ENCODE measurements at regions not wholly inside any gene's neighbourhood (a gene's known extent, or its start where the extent isn't known, plus 50 kb on each side); places are given as distances from the start of the nearest gene placed in this dataset.

DNA sequence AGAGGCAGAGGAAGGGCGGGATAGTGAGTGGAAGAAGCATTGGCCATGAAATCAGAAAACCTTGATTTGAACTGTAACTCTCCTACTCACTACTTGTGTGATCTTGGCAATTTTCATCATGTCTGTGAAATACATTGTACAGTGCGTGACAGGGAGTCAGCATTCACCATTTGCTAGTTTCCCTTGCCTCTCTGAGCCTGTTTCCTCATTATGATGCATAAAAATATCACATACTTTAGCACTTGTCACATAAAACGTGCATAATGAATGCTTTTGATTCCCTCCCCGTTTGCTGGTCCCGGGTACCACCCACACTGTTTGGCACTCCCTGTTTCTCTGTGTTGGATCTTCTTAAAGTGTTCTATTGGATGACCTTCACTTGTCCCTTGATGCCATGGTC, 101.1 kb upstream of the FRMD6 start:
- no peak for DNase-seq

DNA sequence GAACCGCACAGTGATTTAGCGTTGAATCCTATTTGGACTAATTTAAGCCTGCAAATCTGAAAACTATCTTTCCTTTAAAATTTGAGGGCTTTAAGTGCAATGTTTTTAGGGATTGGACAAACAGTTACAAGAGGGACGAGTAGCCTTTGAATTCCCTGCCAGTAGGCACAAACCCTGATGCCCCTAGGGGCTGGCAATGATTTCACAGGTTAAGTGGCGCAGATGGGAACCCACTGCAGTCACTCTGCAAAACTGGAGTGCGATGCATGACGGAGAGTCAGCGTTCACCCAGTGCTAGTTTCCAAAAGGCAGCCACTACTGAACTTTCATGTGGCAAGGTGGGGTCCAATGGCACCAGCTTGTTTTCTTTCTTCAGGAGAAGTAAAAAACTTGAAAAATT, 99.4 kb upstream of the FRMD6 start:
- no peak for DNase-seq

DNA sequence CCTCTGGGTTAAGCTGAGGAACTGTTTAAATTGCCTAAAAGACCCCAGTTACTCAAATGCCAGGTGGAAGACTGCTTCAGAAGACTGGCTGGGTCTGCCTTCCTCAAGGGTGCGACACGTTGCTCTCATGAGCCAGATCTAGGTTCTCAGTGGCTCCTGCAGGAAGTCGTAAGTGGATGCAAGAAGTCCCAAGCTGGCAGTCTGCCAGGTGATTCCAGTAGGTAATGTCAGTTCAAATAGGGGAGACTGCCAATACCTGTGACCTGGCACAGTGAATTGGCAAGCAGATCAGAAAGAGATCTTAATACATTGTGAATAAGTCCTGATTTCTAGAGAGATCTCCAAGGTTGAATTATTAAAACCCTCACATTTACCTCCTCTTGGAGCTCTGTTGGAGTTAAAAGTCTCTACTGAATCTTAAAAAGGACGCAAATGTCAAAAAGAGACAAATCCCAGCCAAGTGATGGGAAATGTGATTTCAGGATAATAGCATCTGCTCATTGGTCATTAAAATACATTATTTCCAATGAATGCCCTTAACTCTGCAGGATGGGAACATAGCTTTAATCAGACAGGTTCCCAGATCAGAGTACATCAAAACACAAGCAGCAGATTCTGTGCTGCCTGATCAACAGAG, 98.8 kb upstream of the FRMD6 start:
- DNase-seq, result no peak

DNA sequence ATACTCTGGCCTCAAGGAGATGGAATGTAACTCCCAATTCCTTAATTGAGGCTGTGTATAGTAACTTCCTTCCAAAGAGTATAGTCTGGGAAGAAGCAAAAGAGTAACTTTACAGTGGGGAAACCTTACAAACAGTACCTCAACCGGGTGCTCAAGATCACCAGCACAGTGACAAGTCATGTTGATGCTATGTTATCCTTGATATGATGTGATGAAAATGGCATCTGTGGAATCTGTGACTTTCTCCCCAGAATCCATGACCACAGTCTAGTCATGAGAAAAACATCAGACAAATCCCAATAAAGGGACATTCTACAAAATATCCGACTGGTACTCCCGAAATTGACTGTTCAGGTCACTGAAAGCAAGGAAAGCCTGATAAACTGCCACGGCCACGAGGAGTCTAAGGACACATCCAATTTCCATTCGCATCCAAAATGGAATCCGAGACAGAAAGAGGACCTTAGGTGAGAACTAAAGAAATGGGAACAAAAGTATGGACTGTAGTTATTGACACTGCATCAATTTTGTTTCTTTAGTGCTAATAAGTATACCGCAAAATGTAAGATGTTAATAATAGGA, 97.3 kb upstream of the FRMD6 start:
- DNase-seq, result peak; percentile 84

DNA sequence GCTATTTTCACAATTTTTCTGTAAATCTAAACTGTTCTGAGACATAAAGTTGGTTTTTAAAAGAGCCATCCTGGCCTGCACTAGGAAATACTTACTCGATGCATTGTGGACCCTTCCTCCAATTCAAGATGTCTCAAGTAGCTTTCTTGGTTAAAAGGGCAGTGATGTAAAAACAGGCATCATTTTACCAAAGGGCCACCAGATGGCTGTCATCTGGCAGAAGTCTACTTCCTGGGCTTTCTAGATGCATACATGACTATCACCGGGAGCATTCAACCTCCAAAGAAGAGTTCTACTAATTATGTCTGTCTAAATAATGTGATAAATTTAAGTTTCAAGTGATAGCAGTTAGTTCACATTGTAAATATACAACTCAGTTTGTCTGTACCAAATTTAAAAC, 96.8 kb upstream of the FRMD6 start:
- no peak for DNase-seq

DNA sequence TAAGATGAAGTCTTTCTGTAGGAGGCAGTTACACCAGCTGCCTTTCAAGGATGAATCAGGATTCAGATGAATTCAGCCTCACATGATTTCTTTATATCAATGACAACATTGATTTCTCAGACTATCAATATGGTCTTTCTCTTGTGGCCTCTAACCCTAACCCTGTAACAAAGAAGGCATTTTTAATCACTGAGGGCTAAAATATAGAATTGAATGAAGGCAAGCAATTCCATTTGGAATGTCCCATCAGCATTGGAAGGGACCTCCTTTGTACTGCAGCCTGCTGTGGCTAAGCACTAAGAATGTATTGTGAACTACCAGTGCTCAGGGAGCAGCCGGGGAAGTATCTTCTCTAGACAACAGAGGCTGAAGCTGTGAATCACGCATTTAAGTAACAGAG, 90.6 kb upstream of the FRMD6 start:
- no peak for DNase-seq

DNA sequence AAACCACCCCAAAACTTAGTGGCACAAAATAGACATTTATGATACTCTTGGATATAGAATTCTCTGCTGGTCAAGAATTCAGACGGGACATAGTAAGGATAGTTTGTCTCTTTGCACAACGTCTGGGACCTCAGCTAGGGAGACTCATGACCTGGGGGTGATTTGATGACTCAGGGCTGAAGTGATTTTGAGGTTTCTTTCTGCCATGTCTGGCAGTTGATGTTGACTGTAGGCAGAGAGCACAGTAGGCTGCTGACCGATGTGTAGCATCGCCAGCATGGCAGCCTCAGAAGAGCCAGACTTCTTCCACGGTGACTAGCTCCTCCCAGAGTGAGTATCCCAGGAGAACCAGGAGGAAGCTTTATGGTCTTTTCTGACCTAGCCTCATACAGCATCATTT, 88.9 kb upstream of the FRMD6 start:
- peak; percentile 27 for DNase-seq

DNA sequence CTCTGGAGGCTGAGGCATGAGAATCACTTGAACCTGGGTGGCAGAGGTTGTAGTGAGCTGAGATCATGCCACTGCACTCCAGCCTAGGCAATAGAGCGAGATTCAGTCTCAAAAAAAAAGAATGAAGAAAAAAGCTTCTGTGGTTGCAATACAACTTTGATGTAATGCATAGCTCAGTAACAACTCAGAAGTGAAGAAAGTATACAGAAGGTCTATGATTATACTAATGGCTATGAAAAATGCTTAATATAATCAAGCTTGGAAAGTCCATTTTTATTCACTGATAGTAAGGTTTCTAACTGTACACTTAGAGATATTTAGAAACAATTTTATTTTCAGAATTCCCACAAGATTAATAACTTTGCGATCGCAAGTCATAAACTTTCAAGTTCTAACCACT, 88.2 kb upstream of the FRMD6 start:
- no peak for DNase-seq

DNA sequence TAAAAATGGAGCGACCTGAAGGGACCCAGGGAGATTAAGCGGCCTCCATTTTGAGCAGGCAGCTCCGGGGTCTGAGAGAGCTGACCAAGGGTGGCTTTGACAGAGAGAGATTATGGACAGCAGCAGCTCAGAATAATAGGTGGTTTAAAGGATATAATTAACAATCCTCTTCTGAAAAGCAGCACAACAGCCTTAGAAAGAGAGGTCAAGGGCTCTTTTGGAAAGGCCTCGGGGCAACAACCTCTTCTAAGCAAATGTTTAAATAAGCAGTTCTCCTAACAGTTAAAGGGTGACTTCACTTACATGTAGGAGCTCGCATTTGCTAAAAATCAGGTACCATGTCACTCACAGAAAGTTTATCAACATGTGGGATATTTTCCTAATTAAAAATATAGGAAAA, 87.2 kb upstream of the FRMD6 start:
- DNase-seq, result no peak

DNA sequence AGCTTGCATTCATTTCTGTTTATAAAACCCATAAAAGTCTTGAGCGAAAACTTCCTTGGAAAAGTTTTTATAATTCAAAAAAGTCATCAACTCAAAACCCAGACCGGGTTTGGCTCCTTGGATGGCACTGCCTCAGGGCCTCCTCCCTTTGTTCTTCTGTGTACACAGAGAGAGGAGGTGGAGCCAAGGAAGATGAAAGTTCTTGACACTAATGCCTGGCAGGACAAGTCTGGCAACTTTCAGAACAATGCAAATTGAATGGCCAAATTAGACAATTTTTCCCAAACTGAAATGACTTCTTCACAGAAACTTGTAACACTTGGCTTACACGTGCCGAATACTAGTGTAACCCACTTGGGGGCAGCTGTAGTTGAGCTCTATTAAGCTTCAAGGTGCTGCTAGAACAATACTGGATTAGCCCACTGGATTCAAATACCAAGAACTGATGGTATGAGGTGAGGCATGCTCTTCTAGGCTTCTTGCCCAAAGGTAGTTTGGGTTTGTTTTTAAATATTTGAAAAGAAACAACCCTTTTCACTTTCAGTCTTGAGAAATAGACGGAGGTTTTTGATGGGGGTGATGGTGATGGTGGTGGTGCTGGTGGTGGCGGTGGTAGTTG, 86.6 kb upstream of the FRMD6 start:
- DNase-seq, result no peak

DNA sequence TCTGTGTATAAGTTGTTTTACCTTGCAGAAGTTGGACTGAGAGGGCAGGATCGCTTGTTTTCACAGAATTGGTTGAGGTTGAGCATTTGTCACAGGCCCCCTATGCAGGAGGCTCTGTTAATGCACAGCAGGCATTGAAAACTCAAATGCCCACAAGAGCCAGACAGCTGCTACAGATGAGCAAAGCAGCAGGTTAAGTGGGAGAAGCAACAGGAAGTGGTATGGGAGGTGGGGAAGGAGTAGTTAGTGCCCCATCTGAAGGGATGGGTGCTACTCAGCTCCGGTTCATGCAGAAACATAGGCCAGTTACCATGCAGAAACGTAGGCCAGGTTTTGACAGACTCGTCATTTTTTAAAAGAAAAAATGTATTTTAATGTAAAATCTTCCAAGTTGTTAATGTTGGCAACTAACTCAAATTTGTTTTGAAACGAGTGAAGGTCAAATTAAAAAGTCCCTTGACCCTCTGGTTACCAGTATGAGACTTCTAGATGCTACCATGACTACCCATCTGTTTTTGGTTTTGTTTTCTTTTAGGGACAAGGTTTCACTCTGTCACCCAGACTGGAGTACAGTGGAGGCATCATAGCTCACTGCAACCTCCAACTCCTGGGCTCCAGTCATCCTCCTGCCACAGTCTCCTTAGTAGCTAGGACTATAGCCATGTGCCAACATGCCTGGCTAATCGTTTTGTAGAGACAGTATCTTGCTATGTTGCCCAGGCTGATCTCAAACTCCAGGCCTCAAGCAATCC, 84.7 kb upstream of the FRMD6 start:
- DNase-seq, result no peak

DNA sequence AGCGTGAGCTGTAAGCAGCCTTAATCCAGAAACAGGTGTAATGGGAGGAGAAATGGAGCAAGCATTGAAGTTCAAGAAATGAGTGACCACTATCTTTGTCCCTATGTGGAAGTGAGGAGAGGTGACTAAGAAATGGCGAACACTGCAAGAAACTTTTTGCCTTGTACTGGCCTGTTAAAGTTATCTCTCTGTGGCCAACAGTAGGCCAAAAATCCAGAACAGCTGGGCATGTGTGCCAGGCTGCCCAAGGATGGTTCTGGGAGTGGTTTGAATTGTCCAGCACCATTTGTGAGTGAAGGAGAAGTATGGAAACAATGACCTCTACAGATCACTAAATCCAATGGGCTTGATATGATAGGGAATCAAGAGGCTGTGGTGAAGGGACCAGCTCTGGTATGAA, 83.3 kb upstream of the FRMD6 start:
- DNase-seq, result no peak

DNA sequence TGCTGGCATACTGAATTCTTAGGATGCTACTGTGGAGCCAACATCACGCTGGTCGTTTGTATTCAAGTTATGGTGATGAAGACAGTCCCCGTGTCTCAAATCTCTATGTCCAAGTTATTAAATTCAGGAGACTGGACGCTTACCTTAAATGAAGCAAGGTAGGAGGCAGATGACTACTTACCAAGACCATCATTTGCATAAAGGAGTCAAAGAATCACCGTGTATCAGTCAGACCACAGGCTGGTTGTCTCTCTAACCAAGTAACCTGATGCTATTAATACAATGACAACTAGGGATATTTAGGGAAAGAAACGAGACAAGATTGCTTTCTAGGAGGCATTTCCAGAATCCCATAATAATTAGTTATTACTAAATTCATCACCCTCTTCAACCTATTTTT, 78.1 kb upstream of the FRMD6 start:
- no peak for DNase-seq

DNA sequence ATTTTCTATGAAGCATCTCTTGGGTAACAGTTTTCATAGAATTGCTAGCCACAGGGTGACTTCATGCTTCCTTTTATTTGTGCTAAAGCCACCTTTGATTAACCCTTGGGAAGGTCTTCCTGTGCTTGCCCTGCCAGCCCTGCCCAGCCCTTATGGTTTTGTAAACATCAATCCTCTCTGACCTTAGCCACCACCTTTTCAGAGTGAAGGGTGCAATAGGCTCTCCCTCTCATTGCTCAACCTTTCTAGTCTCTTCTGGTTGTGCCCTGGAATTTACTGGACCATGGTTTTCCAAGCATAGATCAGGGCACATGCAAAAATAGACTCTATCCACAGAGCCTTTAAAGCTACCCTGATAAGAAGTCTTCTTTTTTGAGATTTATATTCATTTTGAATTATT, 77.7 kb upstream of the FRMD6 start:
- DNase-seq, result no peak

DNA sequence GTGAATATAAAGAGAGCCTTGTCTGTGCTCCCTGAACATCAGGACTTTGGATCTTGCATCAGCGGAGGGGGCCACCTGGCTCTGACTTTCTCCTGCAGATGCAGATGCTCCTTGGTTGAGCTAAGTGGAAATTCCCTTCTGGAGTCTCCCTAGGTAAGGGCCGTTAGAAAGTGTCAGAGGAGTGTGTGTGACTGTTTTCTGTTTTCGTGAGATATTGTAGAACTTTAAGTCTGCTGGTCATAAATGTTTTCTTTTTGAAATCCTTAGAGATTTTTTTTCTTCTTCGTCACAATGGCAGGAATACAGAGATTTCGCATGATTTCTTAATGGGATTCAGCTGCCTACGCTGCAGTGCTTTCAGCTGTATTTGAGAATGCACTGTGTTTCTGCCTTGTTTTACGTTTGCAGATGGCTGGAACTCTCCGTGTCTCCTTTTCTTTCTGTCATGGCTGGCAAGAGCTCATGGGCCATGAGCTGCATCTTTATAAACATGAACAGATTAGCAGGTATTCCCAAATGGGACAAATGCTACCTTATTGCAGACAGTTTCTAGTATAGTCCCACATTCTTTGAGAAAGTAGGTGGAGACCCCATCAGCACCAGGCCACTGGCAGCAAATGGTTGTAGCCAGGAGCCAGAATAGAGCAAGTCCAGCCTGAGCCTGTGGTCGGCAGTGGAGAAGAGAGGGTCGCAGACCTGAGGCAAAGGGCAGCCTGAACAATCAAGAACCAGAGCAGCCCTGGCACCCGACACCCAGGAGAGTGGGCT, 76.2 kb upstream of the FRMD6 start:
- no peak for DNase-seq

DNA sequence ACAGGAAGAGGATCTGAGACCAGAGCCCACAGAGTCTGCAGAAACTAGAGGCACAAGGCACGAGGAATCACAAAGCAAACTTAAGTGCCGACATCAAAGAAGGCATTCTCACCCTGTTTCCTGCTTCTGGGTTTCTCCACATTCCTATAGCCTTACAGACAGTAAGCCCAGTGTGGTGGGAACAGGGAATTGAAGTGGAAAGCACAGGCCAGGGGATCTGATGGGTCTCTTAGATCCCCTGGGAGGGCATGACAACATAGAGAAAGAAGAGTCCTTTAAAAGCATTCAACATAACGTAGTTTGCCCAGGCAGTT, 75.6 kb upstream of the FRMD6 start:
- no peak for DNase-seq

DNA sequence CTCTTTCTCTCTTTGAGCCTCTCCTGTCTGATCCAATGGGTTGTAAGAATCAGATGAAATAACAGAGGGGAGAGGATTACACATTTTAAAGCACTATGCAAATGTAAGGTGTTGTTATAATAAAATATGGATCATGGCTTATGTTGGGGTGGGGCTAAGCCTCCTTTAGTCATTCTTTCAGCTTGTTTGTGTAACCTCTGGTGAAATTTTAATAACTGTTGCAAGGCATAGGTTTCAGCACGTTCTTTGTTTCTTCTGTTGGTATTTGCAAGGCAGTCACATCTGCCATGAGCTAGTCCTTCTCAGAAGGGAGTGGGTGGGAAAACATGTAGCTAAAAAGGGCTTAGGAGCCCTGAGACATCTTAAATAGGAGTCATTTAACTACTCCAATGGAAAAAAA, 74.8 kb upstream of the FRMD6 start:
- no peak for DNase-seq

DNA sequence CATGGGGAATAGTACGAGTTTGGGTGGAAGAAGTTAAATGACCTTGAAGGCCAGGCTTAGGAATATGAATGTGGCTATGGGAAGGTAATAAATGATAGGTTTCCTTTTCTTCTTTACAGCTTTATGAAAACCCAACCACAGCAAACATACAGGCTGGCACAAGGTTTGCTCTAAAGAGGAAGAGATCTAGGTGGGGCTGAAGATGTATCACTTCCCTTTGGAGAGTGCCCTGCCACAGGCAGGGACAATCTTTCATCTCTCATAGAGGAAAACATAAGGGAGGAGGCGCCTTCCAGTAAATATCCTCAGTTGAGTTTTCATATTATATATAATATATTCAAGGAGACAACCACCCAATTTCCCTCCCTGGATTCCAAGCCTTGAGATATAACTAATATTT, 72.9 kb upstream of the FRMD6 start:
- no peak for DNase-seq

DNA sequence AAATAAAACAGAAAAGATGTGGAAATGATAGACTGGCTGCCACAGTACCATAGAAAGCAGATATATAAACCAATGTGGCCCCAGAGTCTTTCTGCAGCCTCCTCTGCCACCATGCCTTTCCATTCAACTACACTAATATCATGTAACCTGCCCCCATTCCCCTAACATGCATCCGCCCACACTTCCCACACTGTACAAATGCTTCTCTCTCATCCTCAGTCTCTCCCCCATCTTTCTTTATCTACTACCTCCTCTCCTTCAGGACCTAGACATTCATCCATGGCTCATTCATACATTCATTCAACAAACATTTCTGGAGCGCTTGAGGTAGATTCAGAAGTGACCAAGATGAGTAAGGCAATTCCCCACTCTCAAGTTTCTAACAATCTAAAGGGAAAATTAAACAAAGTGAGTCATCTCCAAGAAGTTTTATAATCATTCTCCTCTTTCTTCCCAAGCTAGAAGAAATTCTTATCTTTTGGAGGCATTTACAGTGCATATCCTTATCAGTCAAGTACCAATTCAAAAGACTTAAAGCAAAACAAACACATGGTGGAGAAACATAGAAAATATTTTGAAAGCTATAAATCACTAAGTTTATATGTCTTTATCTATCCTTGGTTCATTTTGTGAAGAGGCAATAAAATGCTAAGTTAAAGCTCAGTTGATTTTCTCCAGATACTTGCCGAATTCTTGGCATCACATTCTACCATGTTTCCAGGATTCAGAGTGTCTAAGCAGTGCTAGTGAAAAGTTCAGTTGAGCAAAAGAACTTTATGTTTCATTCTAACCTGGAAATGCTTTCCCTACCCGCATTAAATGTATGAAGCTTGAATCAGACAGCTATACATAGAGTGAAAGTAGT, 70.5 kb upstream of the FRMD6 start:
- peak; percentile 96 for DNase-seq

DNA sequence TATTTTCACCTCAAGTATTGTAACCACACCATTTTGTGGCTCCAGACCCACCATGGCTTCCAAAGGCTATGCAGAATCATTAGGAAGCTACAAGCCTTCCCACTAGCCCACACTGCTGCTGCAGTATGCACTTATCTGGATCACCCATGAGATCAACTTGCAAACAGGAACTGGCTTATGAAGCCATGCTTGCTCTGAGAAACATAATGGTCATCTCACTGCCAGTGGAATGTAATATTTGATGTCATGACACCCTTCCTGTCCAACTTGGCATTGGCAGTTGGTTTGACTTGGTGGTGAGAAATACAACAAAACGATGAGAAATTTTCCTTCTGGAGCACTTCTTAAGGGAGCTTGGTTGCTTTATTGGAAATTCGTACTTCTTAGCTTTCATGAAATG, 69.3 kb upstream of the FRMD6 start:
- DNase-seq, result peak; percentile 26

DNA sequence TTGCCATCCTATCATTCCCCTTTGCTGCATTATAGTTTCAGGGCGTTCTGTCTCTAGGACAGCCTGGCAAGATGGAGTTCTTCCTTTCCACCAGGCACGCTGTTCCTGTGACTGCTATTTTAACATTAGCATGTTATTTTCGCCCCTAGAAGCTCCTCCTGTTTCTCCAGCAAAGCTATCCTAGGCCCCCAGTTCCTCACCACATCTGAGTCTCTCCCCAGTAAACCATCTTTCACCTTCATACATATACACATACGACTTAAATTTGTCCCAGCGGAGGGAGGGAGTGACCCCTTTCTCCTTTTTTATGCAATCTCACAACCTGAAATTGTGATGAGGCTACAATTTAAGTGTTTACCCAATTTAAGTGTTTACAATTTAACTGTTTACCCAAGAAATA, 66.7 kb upstream of the FRMD6 start:
- no peak for DNase-seq

DNA sequence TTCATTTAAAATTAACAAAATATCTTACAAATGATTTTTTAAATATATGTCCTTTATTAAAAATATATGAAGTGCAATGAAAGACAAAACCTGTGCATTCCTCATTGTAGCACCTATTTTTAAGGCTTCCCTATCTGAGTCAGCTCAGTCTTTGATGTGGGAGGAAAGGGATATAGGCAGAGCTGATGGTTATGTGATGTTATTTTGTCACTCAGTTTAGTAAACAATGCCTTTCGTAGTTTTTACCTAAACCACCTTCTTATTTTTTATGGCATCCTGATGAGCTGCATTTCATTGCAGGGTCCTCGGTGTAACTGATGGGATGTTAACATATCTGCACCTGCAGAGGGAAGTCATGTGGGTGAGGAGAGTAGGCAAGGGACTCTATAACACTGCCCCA, 58.9 kb upstream of the FRMD6 start:
- no peak for DNase-seq

DNA sequence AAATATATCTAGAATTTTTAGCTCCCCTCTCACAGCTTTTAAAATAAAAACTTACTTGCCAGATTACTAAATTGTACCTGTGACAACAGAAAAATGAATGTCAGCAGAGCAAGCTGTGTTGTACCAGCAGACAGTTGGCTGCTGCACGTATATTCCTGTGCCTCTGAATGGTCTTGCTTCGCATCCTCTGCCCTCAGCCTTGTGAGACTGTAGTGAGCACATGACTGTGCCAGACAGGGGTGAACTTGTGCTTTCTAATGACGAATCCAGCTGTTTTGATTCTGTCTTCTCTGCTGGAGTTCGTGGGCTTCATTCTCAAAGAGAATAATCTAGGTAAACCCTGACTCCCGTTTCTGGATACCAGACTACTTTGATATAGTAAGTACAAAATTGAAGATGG, 58.3 kb upstream of the FRMD6 start:
- DNase-seq, result no peak

All from NCI-H226 (cell line).